PC-3 (cell line): ENCODE measurements at regions not wholly inside any gene's neighbourhood (a gene's known extent, or its start where the extent isn't known, plus 50 kb on each side); places are given as distances from the start of the nearest gene placed in this dataset.
A peak's percentile ranks its signal among the peaks of the same experiment; 100 is the strongest.

ENCODE experiments used
- ATAC-seq: fragments of 200-7000 bp; cut with Tn5 transposase; 2 replicates; pipeline ENCODE4 v1.9.1; 2020; ENCODE audit warnings: mild to moderate bottlenecking, moderate library complexity
- BruUV-seq: library from RNA; stranded (reverse); fragments of 400-500 nt; replicated peaks from 2 replicates; lab custom pipeline; 2021; lab: Mats Ljungman, UMichigan
- CTCF ChIA-PET: fragments of 300-600 bp; sonication (Branson Sonifier 250); formaldehyde crosslinking; loops from one replicate; lab custom pipeline; 2022; ENCODE audit warnings: antibody characterized with exemption; lab: Charles Lee
- POLR2A ChIA-PET: fragments of 300-600 bp; sonication (Branson Sonifier 250); formaldehyde crosslinking; loops from one replicate; lab custom pipeline; 2022; ENCODE audit warnings: antibody characterized with exemption; ENCODE audit not compliant: unreplicated experiment; lab: Charles Lee
- DNase-seq: peaks from one replicate; pipeline ENCODE4 v3.0.0-alpha.2; 2015
- H2AFZ ChIP-seq: fragments of 300-600 bp; sonication (generic); 2 replicates; pipeline ENCODE4 v1.6.0; 2016; ENCODE audit warnings: antibody characterized with exemption, low read length
- H3F3A ChIP-seq: fragments of 300-600 bp; sonication (generic); one replicate; pipeline ENCODE4 v1.6.0; 2017; ENCODE audit warnings: antibody characterized with exemption, low read length, control low read depth, mild to moderate bottlenecking; ENCODE audit not compliant: unreplicated experiment
- H3K27ac ChIP-seq: fragments of 300-600 bp; sonication (generic); 2 replicates; pipeline ENCODE4 v1.5.1; 2016; ENCODE audit warnings: mild to moderate bottlenecking, low read length
- H3K27me3 ChIP-seq: fragments of 300-600 bp; sonication (generic); 2 replicates; pipeline ENCODE4 v1.6.1; 2016; ENCODE audit warnings: low read length, mixed read lengths
- H3K36me3 ChIP-seq: fragments of 300-600 bp; sonication (generic); 2 replicates; pipeline ENCODE4 v1.6.1; 2016; ENCODE audit warnings: low read depth, mixed run types, low read length, mixed read lengths
- H3K4me1 ChIP-seq: fragments of 300-600 bp; sonication (generic); 2 replicates; pipeline ENCODE4 v1.5.1; 2016; ENCODE audit warnings: low read length; ENCODE audit not compliant: insufficient read depth
- H3K4me2 ChIP-seq: fragments of 300-600 bp; sonication (generic); 2 replicates; pipeline ENCODE4 v1.6.0; 2016; ENCODE audit warnings: low read length
- H3K4me3 ChIP-seq: fragments of 300-600 bp; sonication (generic); 2 replicates; pipeline ENCODE4 v1.5.1; 2016; ENCODE audit warnings: mild to moderate bottlenecking, low read length, mixed read lengths
- H3K79me2 ChIP-seq: fragments of 300-600 bp; sonication (generic); 2 replicates; pipeline ENCODE4 v1.6.1; 2017; ENCODE audit warnings: low read length, mixed read lengths
- H3K9ac ChIP-seq: fragments of 300-600 bp; sonication (generic); 2 replicates; pipeline ENCODE4 v1.6.0; 2016; ENCODE audit warnings: mild to moderate bottlenecking, low read length
- H3K9me2 ChIP-seq: fragments of 300-600 bp; sonication (generic); replicated peaks from 2 replicates; pipeline ENCODE4 v1.6.1; 2016; ENCODE audit warnings: mixed run types, low read length, mixed read lengths
- H3K9me3 ChIP-seq: fragments of 300-600 bp; sonication (generic); 2 replicates; pipeline ENCODE4 v1.6.1; 2016; ENCODE audit warnings: low read length, mixed read lengths
- H4K20me1 ChIP-seq: fragments of 300-600 bp; sonication (generic); 2 replicates; pipeline ENCODE4 v1.6.1; 2016; ENCODE audit warnings: low read length, mixed read lengths
- CTCF ChIP-seq: fragments of 300-600 bp; sonication (generic); conservative IDR thresholded peaks from 2 replicates; pipeline ENCODE4 v1.5.1; 2017; ENCODE audit warnings: antibody characterized with exemption, low read depth, mild to moderate bottlenecking, low read length
- EZH2 ChIP-seq: fragments of 300-600 bp; sonication (generic); IDR thresholded peaks from one replicate; pipeline ENCODE4 v1.6.1; 2017; ENCODE audit warnings: antibody characterized with exemption, mild to moderate bottlenecking, low read length; ENCODE audit not compliant: unreplicated experiment
- EZH2phosphoT487 ChIP-seq: fragments of 300-600 bp; sonication (generic); IDR thresholded peaks from 2 replicates; pipeline ENCODE4 v1.6.1; 2018; ENCODE audit warnings: mild to moderate bottlenecking, antibody characterized with exemption, low read length, borderline replicate concordance
- intact Hi-C: fragments of 100-400 bp; cut with micrococcal nuclease; formaldehyde crosslinking; loops from 2 replicates; pipeline ENCODE4 v1.9.0; 2023

- H3F3A ChIP-seq: no peaks in the 10 kb centered on the region
- H3K4me1 ChIP-seq: peaks cover under 1% of the 10 kb centered on the region; the same call in 1 of the 2 replicates
- H3K27me3 ChIP-seq: no peaks in the 10 kb centered on the region
- H3K79me2 ChIP-seq: no peaks in the 10 kb centered on the region
- H3K36me3 ChIP-seq: no peaks in the 10 kb centered on the region
- no peak for ATAC-seq
- BruUV-seq: no TSS peak
- TF ChIP-seq EZH2phosphoT487: no peak
- no peaks in the 10 kb centered on the region for H3K9me2 ChIP-seq
- H3K27ac ChIP-seq: no peak overlapping the region
- H3K4me3 ChIP-seq: no peak overlapping the region
- no peaks in the 10 kb centered on the region for H4K20me1 ChIP-seq
- POLR2A ChIA-PET: interaction anchor here (0.7 kb wide), 1 partner anchor 59 kb away, joined by 3 read pairs; no protein-coding TSS in a partner anchor
- no peaks in the 10 kb centered on the region for H3K9me3 ChIP-seq
- intact Hi-C loops: no loop called here
- H3K9ac ChIP-seq: no peak overlapping the region
- no peak overlapping the region for H3K4me2 ChIP-seq
- CTCF ChIA-PET: interaction anchor here (0.8 kb wide), 1 partner anchor 367 kb away, joined by 3 read pairs; no protein-coding TSS in a partner anchor
- DNase-seq: no peak
- no peak overlapping the region for H2AFZ ChIP-seq
Measured at GRCh38 chr2:67283641-67284040, 113.5 kb upstream of the ETAA1 start.

- Histone ChIP-seq H3K9me2 (no peaks in the 10 kb centered on the region), H3K27me3 (no peaks in the 10 kb centered on the region), H3F3A (peaks cover 15% of the 10 kb centered on the region), H4K20me1 (no peaks in the 10 kb centered on the region), H3K79me2 (no peaks in the 10 kb centered on the region), H3K9me3 (no peaks in the 10 kb centered on the region), H3K4me2 (no peak overlapping the region), H3K27ac (no peak overlapping the region), H3K36me3 (no peaks in the 10 kb centered on the region), H3K4me1 (peaks cover 28% of the 10 kb centered on the region), H3K9ac (no peak overlapping the region), H3K4me3 (no peak overlapping the region), H2AFZ (no peak overlapping the region)
- no peak for DNase-seq
- TF ChIP-seq CTCF: no peak
- TF ChIP-seq EZH2: no peak
- no peak for TF ChIP-seq EZH2phosphoT487
- BruUV-seq: no TSS peak
- ATAC-seq: no peak
- intact Hi-C loops: no loop called here
- POLR2A ChIA-PET: no interaction called here
- CTCF ChIA-PET: no interaction called here
Measured at GRCh38 chr2:67286981-67287759, 110.0 kb upstream of the ETAA1 start.

- no peaks in the 10 kb centered on the region for H4K20me1 ChIP-seq
- H3K27me3 ChIP-seq: no peaks in the 10 kb centered on the region
- H3K9me3 ChIP-seq: no peaks in the 10 kb centered on the region
- peak overlapping the region; percentile 88 for H3K9ac ChIP-seq
- ATAC-seq (no peak), DNase-seq (no peak)
- intact Hi-C loops: no loop called here
- TF ChIP-seq CTCF (no peak), EZH2phosphoT487 (no peak), EZH2 (no peak)
- peak overlapping the region; percentile 96 for H3K27ac ChIP-seq
- H3K4me3 ChIP-seq: peak overlapping the region; percentile 20; the same call in 1 of the 2 replicates
- peaks cover 28% of the 10 kb centered on the region for H3K4me1 ChIP-seq
- no peaks in the 10 kb centered on the region for H3K9me2 ChIP-seq
- H3F3A ChIP-seq: peaks cover 15% of the 10 kb centered on the region
- H3K4me2 ChIP-seq: peak overlapping the region; percentile 62
- no peaks in the 10 kb centered on the region for H3K79me2 ChIP-seq
- H2AFZ ChIP-seq: 0 out of 2 replicates have a peak overlapping the region, but pooled peaks have one; percentile 11
- POLR2A ChIA-PET: no interaction called here
- H3K36me3 ChIP-seq: no peaks in the 10 kb centered on the region
- CTCF ChIA-PET: no interaction called here
- BruUV-seq: no TSS peak
Measured at GRCh38 chr2:67289271-67289670, 107.9 kb upstream of the ETAA1 start.
